ENCODE measurements at regions not wholly inside any gene's neighbourhood (a gene's known extent, or its start where the extent isn't known, plus 50 kb on each side); places are given as distances from the start of the nearest gene placed in this dataset.

DNA sequence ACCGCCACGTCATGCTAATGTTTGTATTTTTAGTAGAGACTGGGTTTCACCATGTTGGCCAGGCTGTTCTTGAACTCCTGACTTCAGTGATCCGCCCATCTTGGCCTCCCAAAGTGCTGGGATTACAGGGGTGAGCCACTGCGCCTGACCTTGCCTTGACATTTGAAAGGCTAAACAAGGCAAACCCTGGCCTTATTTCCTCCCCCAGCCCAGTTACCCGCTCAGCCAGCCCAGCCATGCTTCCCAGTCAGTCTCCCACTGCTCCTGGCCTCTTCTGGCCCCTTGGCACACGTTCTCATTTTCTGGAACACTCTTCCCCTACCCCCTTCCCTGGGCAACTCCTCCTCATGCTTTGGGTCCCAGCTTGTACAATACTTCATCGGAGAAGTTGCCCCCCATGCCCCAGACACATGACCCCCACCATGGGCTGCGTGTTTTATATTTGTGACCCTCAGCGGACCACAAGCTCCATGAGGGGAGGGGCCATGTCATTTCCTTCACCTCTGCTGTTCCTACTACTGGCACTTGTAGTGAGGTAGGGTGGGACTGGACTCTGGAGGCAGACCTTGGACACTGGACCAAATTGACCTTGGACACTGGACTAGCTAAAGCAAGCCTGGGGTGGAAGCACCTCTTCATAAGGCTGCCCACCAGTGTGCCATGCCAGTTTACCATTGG lies 94.4 kb upstream of the IER5L start:
- Histone ChIP-seq H3K4me3 (ENCODE audit: low read depth, low read length) (no peak overlapping the region), H3K27ac (ENCODE audit: insufficient read depth, low read length, poor library complexity, severe bottlenecking) (no peak overlapping the region), H3K9me3 (ENCODE audit: control insufficient read depth in 2 of 2, low read length in 2 of 2) (no peaks in the 10 kb centered on the region), H3K4me1 (ENCODE audit: control insufficient read depth, insufficient read depth, low read length, poor library complexity, severe bottlenecking) (peaks cover 20% of the 10 kb centered on the region), H3K36me3 (ENCODE audit: control insufficient read depth, insufficient read depth, low read length) (no peaks in the 10 kb centered on the region), H3K27me3 (ENCODE audit: control insufficient read depth, insufficient read depth, low read length) (no peaks in the 10 kb centered on the region)
- Mint-ChIP-seq H3K27me3 (peaks cover 19% of the 10 kb centered on the region), H3K36me3 (no peaks in the 10 kb centered on the region), H3K9me3 (peaks cover 0 to 1% (median 0%) of the 10 kb centered on the region in 7 donors), H3K27ac (peak overlapping the region in 1 of 3 donors; percentile 27), H3K4me1 (peaks cover 10 to 30% (median 17%) of the 10 kb centered on the region in 4 donors), H3K4me3 (peak overlapping the region in 1 of 4 donors; percentile 26)
- DNase-seq (no peak), ATAC-seq (ENCODE audit: low read depth in 2 of 2) (no peak)

DNA sequence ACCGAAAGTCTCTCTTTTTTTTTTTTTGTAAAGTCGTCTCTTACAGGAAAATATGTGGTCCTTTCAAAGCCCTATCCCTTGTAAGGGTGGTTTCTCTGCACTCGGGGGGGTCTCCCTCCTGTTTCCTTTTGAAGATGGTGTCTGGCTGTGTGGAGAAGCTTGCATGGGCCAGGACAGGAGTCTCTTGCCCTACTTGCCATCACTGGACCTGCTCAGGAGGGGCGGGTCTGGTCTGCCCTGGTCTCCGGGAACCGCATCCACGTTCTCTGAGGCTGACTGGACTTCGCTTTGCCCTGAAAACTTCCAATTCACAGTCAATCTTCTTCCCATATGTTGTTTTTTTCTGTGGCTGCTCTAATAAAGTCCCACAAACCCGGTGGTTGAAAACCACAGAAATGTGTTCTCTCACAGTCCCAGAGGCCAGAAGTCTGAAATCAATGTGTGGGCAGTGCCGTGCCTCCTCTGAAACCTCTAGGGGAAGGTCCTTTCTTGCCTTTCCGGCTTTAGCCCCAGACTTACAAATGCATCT lies 92.9 kb upstream of the IER5L start:
- peak overlapping the region; percentile 50 for H3K4me3 ChIP-seq (ENCODE audit: low read depth, low read length)
- no peak overlapping the region for H3K27ac ChIP-seq (ENCODE audit: insufficient read depth, low read length, poor library complexity, severe bottlenecking)
- no peak for DNase-seq

DNA sequence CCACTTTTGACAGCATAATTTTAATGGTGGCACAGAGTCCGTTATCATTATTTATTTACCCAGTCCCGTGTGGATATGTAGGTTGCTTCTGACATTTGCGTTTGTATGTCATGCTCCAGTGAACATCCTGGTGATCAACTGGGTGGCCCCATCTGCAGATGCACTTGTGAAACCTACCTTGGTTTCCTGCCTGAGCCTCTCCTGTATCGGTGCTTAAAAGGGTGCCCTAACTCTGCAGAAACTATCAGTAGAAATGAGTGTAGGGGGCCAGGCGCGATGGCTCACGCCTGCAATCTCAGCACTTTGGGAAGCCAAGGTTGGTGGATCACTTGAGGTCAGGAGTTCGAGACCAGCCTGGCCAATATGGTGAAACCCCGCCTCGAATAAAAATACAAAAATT lies 92.1 kb upstream of the IER5L start:
- Histone ChIP-seq H3K36me3 (ENCODE audit: control insufficient read depth, insufficient read depth, low read length) (no peaks in the 10 kb centered on the region), H3K27me3 (ENCODE audit: control insufficient read depth, insufficient read depth, low read length) (no peaks in the 10 kb centered on the region), H3K4me1 (ENCODE audit: control insufficient read depth, insufficient read depth, low read length, poor library complexity, severe bottlenecking) (peaks cover 20% of the 10 kb centered on the region), H3K27ac (ENCODE audit: insufficient read depth, low read length, poor library complexity, severe bottlenecking) (no peak overlapping the region), H3K9me3 (ENCODE audit: control insufficient read depth in 2 of 2, low read length in 2 of 2) (no peaks in the 10 kb centered on the region), H3K4me3 (ENCODE audit: low read depth, low read length) (no peak overlapping the region)
- H3K9me3 Mint-ChIP-seq, result no peaks in the 10 kb centered on the region
- H3K4me1 Mint-ChIP-seq, result peaks cover 10 to 30% (median 18%) of the 10 kb centered on the region in 4 donors
- DNase-seq, result peak in 2 of 3 donors; percentile 44 to 89
- peaks cover 7% of the 10 kb centered on the region for H3K27me3 Mint-ChIP-seq
- peak; percentile 84 to 91 for ATAC-seq (ENCODE audit: low read depth in 2 of 2)
- peak overlapping the region in 3 of 4 donors; percentile 26 to 84 (median 70) for H3K4me3 Mint-ChIP-seq
- peak overlapping the region in 2 of 3 donors; percentile 27 to 38 for H3K27ac Mint-ChIP-seq
- no peaks in the 10 kb centered on the region for H3K36me3 Mint-ChIP-seq

More for the DNA sequence above, 92.9 kb upstream of the IER5L start:
- Histone ChIP-seq H3K4me1 (ENCODE audit: control insufficient read depth, insufficient read depth, low read length, poor library complexity, severe bottlenecking) (peaks cover 20% of the 10 kb centered on the region), H3K27me3 (ENCODE audit: control insufficient read depth, insufficient read depth, low read length) (no peaks in the 10 kb centered on the region), H3K36me3 (ENCODE audit: control insufficient read depth, insufficient read depth, low read length) (no peaks in the 10 kb centered on the region), H3K9me3 (ENCODE audit: control insufficient read depth in 2 of 2, low read length in 2 of 2) (no peaks in the 10 kb centered on the region)
- no peak for ATAC-seq (ENCODE audit: low read depth in 2 of 2)
- Mint-ChIP-seq H3K9me3 (no peaks in the 10 kb centered on the region), H3K4me3 (peak overlapping the region; percentile 13 to 84 (median 48)), H3K27ac (peak overlapping the region in 2 of 3 donors; percentile 27 to 82), H3K4me1 (peaks cover 10 to 30% (median 18%) of the 10 kb centered on the region in 4 donors), H3K36me3 (no peaks in the 10 kb centered on the region), H3K27me3 (peaks cover 13% of the 10 kb centered on the region)

DNA sequence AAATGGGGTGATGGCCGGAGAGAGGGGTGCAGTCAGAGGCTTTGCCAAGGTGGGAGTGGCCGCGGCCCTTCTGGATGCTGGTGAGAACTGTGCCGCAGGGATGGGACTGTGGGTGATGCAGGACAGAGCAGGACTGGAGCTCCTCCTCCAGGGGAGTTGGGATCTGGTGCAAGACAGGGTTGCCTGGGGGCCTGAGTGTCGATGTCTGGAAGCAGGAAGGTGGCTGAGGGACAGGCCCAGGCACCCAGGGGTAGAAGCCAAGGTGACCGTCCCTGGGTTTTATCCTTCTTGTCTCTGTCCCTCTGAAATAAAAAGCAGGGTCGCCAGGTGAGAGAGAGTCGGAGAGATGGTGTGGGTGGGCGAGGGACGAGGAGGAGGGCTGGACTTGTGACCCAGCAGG lies 89.1 kb upstream of the IER5L start:
- Histone ChIP-seq H3K9me3 (ENCODE audit: control insufficient read depth in 2 of 2, low read length in 2 of 2) (no peaks in the 10 kb centered on the region), H3K4me3 (ENCODE audit: low read depth, low read length) (no peak overlapping the region), H3K27ac (ENCODE audit: insufficient read depth, low read length, poor library complexity, severe bottlenecking) (no peak overlapping the region), H3K36me3 (ENCODE audit: control insufficient read depth, insufficient read depth, low read length) (no peaks in the 10 kb centered on the region), H3K4me1 (ENCODE audit: control insufficient read depth, insufficient read depth, low read length, poor library complexity, severe bottlenecking) (peaks cover 20% of the 10 kb centered on the region), H3K27me3 (ENCODE audit: control insufficient read depth, insufficient read depth, low read length) (no peaks in the 10 kb centered on the region)
- no peak for DNase-seq
- H3K27me3 Mint-ChIP-seq, result peaks cover 6% of the 10 kb centered on the region
- no peaks in the 10 kb centered on the region for H3K9me3 Mint-ChIP-seq
- no peak overlapping the region for H3K4me3 Mint-ChIP-seq
- no peak overlapping the region for H3K27ac Mint-ChIP-seq
- no peaks in the 10 kb centered on the region for H3K36me3 Mint-ChIP-seq
- no peak for ATAC-seq (ENCODE audit: low read depth in 2 of 2)
- H3K4me1 Mint-ChIP-seq, result peaks cover 10 to 28% (median 17%) of the 10 kb centered on the region in 4 donors

DNA sequence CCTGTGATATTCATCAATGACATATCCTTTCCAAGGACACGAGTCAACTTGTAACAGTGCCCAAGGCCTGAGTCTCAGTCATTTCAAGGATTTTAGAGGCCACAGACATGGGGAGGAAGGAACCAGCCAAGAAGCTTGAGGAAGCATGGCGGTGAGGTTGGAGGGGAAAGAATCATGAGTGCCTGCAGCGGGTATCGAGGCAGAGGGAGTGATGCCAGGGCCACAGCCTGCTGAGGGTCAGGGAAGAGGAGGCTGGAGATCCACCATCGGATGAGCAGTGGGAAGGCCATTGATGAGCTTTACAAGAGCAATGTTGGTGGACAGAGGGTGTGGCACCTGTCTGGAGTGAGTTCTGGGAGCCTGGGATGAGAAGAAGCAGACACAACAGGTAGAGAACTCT lies 88.5 kb upstream of the IER5L start:
- H3K4me1 ChIP-seq (ENCODE audit: control insufficient read depth, insufficient read depth, low read length, poor library complexity, severe bottlenecking), result peaks cover 18% of the 10 kb centered on the region
- H3K9me3 ChIP-seq (ENCODE audit: control insufficient read depth in 2 of 2, low read length in 2 of 2), result no peaks in the 10 kb centered on the region
- Mint-ChIP-seq H3K4me1 (peaks cover 10 to 22% (median 17%) of the 10 kb centered on the region in 4 donors), H3K4me3 (no peak overlapping the region), H3K36me3 (no peaks in the 10 kb centered on the region), H3K27ac (peak overlapping the region in 1 of 3 donors; percentile 54), H3K9me3 (no peaks in the 10 kb centered on the region), H3K27me3 (peaks cover 11% of the 10 kb centered on the region)
- ATAC-seq (ENCODE audit: low read depth in 2 of 2) (no peak), DNase-seq (no peak)
- H3K4me3 ChIP-seq (ENCODE audit: low read depth, low read length), result no peak overlapping the region
- H3K27ac ChIP-seq (ENCODE audit: insufficient read depth, low read length, poor library complexity, severe bottlenecking), result no peak overlapping the region
- H3K27me3 ChIP-seq (ENCODE audit: control insufficient read depth, insufficient read depth, low read length), result no peaks in the 10 kb centered on the region
- H3K36me3 ChIP-seq (ENCODE audit: control insufficient read depth, insufficient read depth, low read length), result no peaks in the 10 kb centered on the region

DNA sequence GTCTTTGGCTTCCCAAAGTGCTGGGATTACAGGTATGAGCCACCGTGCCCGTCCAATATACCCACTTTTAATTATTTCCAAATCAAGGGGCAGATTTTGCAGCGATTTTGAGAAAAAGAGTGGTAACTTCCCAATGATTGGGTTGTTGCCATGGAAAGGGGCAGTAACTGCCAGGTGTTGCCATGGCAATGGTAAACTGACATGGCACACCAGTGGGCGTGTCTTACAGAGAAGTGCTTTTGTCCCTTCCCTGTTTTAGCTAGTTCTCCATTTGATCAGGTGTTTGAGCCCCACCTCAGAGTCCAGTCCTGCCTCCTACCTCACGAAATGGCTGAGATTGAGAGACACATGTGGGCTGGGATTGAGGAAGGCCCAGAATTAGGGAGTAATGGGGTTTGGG lies 86.3 kb upstream of the IER5L start:
- ATAC-seq (ENCODE audit: low read depth in 2 of 2), result no peak
- no peaks in the 10 kb centered on the region for H3K36me3 Mint-ChIP-seq
- Histone ChIP-seq H3K36me3 (ENCODE audit: control insufficient read depth, insufficient read depth, low read length) (no peaks in the 10 kb centered on the region), H3K27me3 (ENCODE audit: control insufficient read depth, insufficient read depth, low read length) (no peaks in the 10 kb centered on the region), H3K4me1 (ENCODE audit: control insufficient read depth, insufficient read depth, low read length, poor library complexity, severe bottlenecking) (peaks cover 2% of the 10 kb centered on the region), H3K27ac (ENCODE audit: insufficient read depth, low read length, poor library complexity, severe bottlenecking) (no peak overlapping the region), H3K4me3 (ENCODE audit: low read depth, low read length) (no peak overlapping the region), H3K9me3 (ENCODE audit: control insufficient read depth in 2 of 2, low read length in 2 of 2) (no peaks in the 10 kb centered on the region)
- H3K27me3 Mint-ChIP-seq, result peaks cover 30% of the 10 kb centered on the region
- H3K4me3 Mint-ChIP-seq, result no peak overlapping the region
- no peaks in the 10 kb centered on the region for H3K9me3 Mint-ChIP-seq
- no peak overlapping the region for H3K27ac Mint-ChIP-seq
- peaks cover 0 to 17% (median 13%) of the 10 kb centered on the region in 4 donors for H3K4me1 Mint-ChIP-seq
- DNase-seq, result no peak

DNA sequence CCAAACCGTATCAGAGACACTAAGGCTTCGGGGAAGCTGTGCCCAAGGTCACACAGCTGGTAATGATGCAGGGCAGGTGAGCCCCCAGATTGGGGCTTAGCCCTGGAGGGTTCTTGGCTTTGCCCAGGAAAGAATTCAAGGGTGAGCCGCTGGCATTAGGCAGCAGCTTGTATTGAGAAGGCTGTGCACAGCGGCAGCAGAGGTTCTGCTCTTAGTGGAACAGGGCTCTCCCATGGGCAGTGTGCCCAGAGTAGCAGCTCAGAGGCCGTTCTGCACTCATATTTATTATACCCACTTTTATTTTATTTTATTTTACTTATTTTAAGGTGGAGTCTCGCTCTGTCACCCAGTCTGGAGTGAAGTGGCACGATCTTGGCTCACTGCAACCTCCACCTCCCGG lies 85.8 kb upstream of the IER5L start:
- H3K4me3 Mint-ChIP-seq, result no peak overlapping the region
- Histone ChIP-seq H3K4me3 (ENCODE audit: low read depth, low read length) (no peak overlapping the region), H3K9me3 (ENCODE audit: control insufficient read depth in 2 of 2, low read length in 2 of 2) (no peaks in the 10 kb centered on the region), H3K27ac (ENCODE audit: insufficient read depth, low read length, poor library complexity, severe bottlenecking) (no peak overlapping the region), H3K36me3 (ENCODE audit: control insufficient read depth, insufficient read depth, low read length) (no peaks in the 10 kb centered on the region), H3K4me1 (ENCODE audit: control insufficient read depth, insufficient read depth, low read length, poor library complexity, severe bottlenecking) (peaks cover 7% of the 10 kb centered on the region), H3K27me3 (ENCODE audit: control insufficient read depth, insufficient read depth, low read length) (no peaks in the 10 kb centered on the region)
- H3K4me1 Mint-ChIP-seq, result peaks cover 0 to 21% (median 18%) of the 10 kb centered on the region in 4 donors
- ATAC-seq (ENCODE audit: low read depth in 2 of 2) (no peak), DNase-seq (no peak)
- no peak overlapping the region for H3K27ac Mint-ChIP-seq
- H3K27me3 Mint-ChIP-seq, result peaks cover 34% of the 10 kb centered on the region
- no peaks in the 10 kb centered on the region for H3K36me3 Mint-ChIP-seq
- no peaks in the 10 kb centered on the region for H3K9me3 Mint-ChIP-seq

DNA sequence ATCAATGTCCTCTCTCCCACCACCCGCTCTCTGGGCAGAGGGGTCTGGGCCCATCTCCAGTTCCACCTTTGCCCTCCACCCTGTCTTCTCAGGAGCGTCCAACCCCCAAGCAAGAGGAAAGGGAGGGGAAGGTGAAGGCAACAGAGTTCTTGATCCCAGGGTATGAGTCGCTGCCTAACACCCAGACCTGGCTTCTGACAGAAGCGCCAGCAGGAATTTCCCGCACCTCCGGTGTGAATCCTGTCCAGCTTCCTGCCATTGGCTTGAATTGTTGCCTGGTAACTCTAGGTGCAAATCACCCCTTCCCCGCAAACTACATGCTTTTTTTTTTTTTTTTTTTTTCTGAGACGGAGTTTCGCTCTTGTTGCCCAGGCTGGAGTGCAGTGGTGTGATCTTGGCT lies 84.2 kb upstream of the IER5L start:
- H3K4me3 Mint-ChIP-seq, result no peak overlapping the region
- H3K36me3 Mint-ChIP-seq, result no peaks in the 10 kb centered on the region
- no peak overlapping the region for H3K27ac ChIP-seq (ENCODE audit: insufficient read depth, low read length, poor library complexity, severe bottlenecking)

More for the DNA sequence above, 84.2 kb upstream of the IER5L start:
- Mint-ChIP-seq H3K27me3 (peaks cover 39% of the 10 kb centered on the region), H3K27ac (no peak overlapping the region), H3K9me3 (no peaks in the 10 kb centered on the region), H3K4me1 (peaks cover 0 to 28% (median 22%) of the 10 kb centered on the region in 4 donors)
- no peaks in the 10 kb centered on the region for H3K36me3 ChIP-seq (ENCODE audit: control insufficient read depth, insufficient read depth, low read length)
- no peaks in the 10 kb centered on the region for H3K27me3 ChIP-seq (ENCODE audit: control insufficient read depth, insufficient read depth, low read length)
- H3K4me1 ChIP-seq (ENCODE audit: control insufficient read depth, insufficient read depth, low read length, poor library complexity, severe bottlenecking), result peaks cover 18% of the 10 kb centered on the region
- no peak overlapping the region for H3K4me3 ChIP-seq (ENCODE audit: low read depth, low read length)
- H3K9me3 ChIP-seq (ENCODE audit: control insufficient read depth in 2 of 2, low read length in 2 of 2), result no peaks in the 10 kb centered on the region
- DNase-seq (no peak), ATAC-seq (ENCODE audit: low read depth in 2 of 2) (no peak)
